RCC 7860 (cell line): ENCODE measurements at regions not wholly inside any gene's neighbourhood (a gene's known extent, or its start where the extent isn't known, plus 50 kb on each side); places are given as distances from the start of the nearest gene placed in this dataset.
"Not testable (repeated sequence)": the region's sequence is repeated elsewhere in the genome, so short reads cannot be mapped to it uniquely, and the experiment has no call there.

Experiments used
- DNase-seq: peaks from one replicate; pipeline ENCODE4 v3.0.0-alpha.2; 2015; ENCODE audit warnings: low spot score
- FAIRE-seq: peaks from 2 replicates; lab custom pipeline; 2012; peaks lifted over from hg19 to GRCh38; lab: Jason Lieb, UNC

DNA sequence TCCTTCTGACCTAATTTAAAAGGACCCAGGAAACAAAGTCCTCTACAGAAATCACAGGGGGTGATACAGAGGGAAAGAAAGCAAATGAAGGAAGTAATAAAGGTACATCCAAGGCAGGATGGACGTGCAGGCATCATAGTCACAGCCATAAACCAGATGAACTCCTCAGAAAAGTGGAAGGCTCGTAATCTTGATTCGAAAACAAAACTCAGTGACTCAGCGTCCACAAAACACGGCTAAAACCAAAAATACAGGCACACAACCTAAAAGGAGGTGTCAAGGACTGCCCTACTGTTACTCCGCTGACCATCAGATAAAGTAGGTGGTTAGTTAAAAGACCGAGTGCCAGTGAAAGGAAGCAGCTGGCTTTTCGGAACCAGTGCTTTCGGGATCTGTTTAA is 81.5 kb downstream of the TRIM69 start:
- DNase-seq, FAIRE-seq: not testable (repeated sequence)

GRCh38 chr15:44819331-44819987 is 83.1 kb downstream of the TRIM69 start:
- not testable (repeated sequence) for FAIRE-seq, DNase-seq

GRCh38 chr15:44820535-44820934 is 84.2 kb downstream of the TRIM69 start:
- FAIRE-seq, DNase-seq: not testable (repeated sequence)

DNA sequence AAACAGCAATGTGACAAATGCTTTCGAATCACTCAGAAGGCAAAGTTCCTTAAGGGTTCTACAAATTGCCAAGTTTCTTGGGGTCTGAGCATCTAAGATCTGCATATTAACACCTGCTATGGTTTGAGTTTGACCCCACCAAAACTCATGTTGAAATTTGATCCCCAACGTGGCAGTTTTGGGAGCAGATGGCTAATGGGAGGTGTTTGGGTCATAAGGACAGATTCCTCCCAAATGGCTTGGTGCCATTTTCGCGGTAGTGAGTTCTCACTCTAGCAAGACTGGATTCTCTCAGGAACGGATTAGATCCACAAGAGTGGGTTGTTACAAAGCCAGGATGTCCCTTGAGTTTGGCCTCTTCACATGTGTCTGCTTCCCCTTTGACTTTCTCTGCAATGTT is 84.6 kb downstream of the TRIM69 start:
- DNase-seq, FAIRE-seq: not testable (repeated sequence)

- not testable (repeated sequence) for DNase-seq, FAIRE-seq
These were observed 88.2 kb downstream of the TRIM69 start for GRCh38 chr15:44824277-44825145.

DNA sequence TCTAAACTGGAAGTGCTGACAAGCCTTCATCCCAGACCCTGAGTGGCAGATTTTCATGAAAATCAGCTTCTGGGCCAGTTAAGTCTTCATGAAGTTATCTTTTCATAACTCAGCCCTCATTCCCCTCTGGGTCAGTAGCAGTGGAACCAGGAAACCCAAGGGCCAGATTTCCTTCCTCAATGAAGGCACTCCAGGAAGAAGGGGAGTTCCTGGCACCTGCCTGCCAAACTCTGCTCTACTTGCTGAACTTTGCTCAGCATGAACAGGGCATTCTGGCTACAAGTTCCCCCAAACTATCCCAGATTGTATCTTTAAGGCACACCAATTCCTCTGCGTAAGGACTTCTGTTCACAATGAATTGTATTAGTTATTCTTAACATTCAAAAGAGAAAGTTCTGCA is 90.3 kb downstream of the TRIM69 start:
- not testable (repeated sequence) for DNase-seq, FAIRE-seq

GRCh38 chr15:44828229-44828914 is 92.0 kb downstream of the TRIM69 start:
- not testable (repeated sequence) for DNase-seq, FAIRE-seq

DNA sequence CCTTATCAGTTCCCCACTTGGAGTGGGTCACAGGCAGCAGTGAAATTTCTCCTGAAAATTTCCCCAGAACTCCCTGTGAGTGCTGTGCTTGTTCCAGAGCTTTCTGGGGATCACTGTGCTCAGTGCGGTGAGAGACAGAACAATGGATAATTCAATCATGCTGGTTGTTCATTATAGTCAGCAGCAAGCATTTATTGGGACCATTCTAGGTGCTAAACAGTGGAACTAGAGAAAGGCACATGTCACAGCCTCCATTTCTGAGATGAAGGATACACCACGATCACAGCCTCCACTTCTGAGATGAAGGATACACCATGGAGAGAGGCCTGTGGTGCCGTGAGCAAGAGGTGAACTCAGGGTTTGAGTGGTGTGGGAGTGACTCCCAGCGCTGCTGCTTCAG is 92.8 kb downstream of the TRIM69 start:
- DNase-seq, FAIRE-seq: not testable (repeated sequence)

DNA sequence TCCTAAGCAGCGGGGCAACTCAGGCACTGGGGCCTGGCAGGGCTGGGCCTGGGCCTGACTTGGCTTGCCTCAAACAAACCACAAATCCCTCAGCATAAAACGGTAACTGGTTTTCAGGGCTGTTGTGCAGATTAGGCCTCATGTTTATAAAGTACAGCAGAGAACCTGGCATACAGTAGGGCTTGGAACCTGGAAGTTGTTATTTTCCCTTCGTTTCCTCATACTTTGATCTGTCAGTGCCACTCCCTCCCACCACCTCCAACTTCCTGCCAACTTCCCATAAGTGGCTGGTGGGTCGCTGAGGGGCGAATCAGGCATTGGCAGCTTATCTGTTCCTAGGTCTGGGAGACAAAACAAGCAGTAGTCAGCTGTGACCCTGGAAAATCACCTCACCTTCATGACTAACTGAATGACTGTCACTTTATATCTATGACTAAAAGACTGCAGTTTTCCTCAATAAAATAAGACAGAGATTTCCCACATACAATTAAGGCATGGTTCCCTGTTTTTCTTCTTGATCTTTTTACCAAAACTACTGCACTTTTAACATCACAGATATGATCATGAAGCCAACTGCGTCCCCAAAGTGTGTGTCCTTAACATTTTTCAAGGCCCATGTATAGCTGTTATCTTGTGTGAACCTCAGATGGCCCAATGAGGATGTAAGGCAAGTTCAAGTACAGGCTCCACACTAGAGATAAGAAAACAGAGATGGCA is 94.5 kb downstream of the TRIM69 start:
- peak; percentile 46 for DNase-seq
- FAIRE-seq, result not testable (repeated sequence)

DNA sequence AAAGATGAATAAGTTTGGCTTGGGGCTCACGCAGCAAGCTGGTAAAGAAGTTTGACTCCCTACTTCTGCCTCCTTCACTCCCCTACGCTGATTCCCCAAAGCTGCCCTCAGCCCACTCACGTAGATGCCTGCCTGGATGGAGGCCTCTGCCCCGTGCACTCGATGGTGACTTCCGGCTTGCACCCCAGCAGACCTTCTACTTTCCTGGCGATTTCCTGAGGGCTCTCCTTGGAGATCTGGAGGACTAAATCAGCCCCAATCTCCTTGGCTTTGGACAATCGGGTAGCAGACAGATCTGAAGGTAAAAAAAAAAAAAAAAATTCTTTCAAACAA is 95.0 kb downstream of the TRIM69 start:
- not testable (repeated sequence) for FAIRE-seq, DNase-seq

GRCh38 chr15:44832133-44832532 is 95.8 kb downstream of the TRIM69 start:
- not testable (repeated sequence) for FAIRE-seq, DNase-seq

- DNase-seq, FAIRE-seq: not testable (repeated sequence)
These were observed 96.8 kb downstream of the TRIM69 start for GRCh38 chr15:44833081-44833480.

- DNase-seq, FAIRE-seq: not testable (repeated sequence)
These were observed 97.4 kb downstream of the TRIM69 start for GRCh38 chr15:44833761-44834160.

DNA sequence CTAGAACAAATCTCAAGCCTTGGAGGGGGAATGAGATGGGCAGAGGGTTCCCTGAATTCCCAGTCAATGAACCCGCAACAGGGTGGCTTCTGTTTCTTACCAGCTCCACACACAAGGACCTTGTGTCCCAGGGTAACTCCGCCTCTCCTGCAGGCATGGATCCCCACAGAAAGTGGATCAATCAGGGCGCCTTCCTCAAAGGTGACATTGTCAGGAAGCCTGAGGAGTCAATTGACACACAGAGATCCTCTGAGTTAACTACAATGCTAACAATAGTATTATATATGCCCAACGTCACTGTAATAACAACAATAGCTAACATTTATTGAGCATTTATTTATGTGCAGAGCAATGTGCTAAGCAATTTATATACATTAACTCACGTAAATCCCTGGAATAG is 98.8 kb downstream of the TRIM69 start:
- not testable (repeated sequence) for DNase-seq, FAIRE-seq

GRCh38 chr15:44836094-44836493 is 99.8 kb downstream of the TRIM69 start:
- no peak for FAIRE-seq
- DNase-seq, result no peak

GRCh38 chr15:44838929-44839328 is 102.6 kb downstream of the TRIM69 start:
- peak; percentile 55 for DNase-seq
- FAIRE-seq, result peak; percentile 78

- not testable (repeated sequence) for FAIRE-seq, DNase-seq
These were observed 105.4 kb downstream of the TRIM69 start for GRCh38 chr15:44841762-44842161.

GRCh38 chr15:44842883-44843282 is 106.6 kb downstream of the TRIM69 start:
- DNase-seq, FAIRE-seq: not testable (repeated sequence)

DNA sequence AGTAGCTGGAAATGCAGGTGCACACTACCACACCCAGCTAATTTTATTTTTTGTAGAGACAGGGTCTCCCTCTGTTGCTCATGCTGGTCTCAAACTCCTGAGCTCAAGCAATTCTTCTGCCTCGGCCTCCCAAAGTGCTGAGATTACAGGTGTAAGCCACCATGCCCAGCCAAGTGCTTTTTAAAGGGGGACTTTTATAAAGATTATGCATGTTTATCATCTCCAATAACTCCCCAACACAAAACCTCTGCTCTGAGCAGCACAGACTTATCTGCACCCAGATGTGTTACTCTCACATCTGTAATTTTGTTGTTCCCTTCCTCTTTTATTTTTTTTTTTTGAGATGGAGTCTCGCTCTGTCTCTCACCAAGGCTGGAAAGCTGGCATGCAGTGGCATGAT is 108.6 kb downstream of the TRIM69 start:
- FAIRE-seq, result not testable (repeated sequence)

DNA sequence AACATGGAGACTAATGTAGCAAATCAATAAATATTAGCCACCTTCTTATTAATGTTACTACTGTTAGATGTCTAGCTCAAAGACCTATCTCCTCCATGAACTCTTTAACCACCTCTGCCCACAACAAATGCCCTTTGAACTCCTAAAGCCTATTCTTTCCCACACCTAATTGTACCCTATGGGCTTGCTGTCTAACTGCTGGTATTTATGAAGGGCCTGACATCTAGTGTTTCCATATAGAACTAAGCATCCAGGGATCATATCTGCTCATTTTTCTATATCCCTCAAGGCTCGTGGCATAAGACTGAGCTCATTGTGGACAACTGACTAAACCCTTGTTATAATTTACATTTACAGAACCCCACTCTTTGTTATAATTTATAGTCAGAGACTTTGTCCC is 109.8 kb downstream of the TRIM69 start:
- not testable (repeated sequence) for DNase-seq, FAIRE-seq

More for the DNA sequence above, 108.6 kb downstream of the TRIM69 start:
- not testable (repeated sequence) for DNase-seq
